GM23338 (cell line): ENCODE measurements at regions not wholly inside any gene's neighbourhood (a gene's known extent, or its start where the extent isn't known, plus 50 kb on each side); places are given as distances from the start of the nearest gene placed in this dataset.
"Not testable (repeated sequence)": the region's sequence is repeated elsewhere in the genome, so short reads cannot be mapped to it uniquely, and the experiment has no call there.

Source experiments
- ATAC-seq: fragments of 200-7000 bp; cut with Tn5 transposase; 3 replicates; pipeline ENCODE4 v1.9.1; 2020
- DNase-seq: peaks from one replicate; pipeline ENCODE4 v3.0.0-alpha.2; 2015; ENCODE audit warnings: low spot score
- H2AFZ ChIP-seq: fragments of 200-600 bp; sonication (generic); 2 replicates; pipeline ENCODE4 v1.8.0; 2016; ENCODE audit warnings: antibody characterized with exemption, mild to moderate bottlenecking, moderate library complexity
- H3F3A ChIP-seq: fragments of 200-600 bp; sonication (generic); replicated peaks from 2 replicates; pipeline ENCODE4 v1.8.0; 2017; ENCODE audit warnings: antibody characterized with exemption, mixed run types, low read depth
- H3K27ac ChIP-seq: fragments of 200-600 bp; sonication (generic); 2 replicates; pipeline ENCODE4 v1.6.1; 2016; ENCODE audit warnings: low read depth
- H3K27me3 ChIP-seq: fragments of 200-600 bp; sonication (generic); 2 replicates; pipeline ENCODE4 v1.8.0; 2016; ENCODE audit warnings: mild to moderate bottlenecking, mixed run types, moderate library complexity; ENCODE audit not compliant: insufficient read depth
- H3K36me3 ChIP-seq: fragments of 200-600 bp; sonication (generic); 2 replicates; pipeline ENCODE4 v1.8.0; 2016; ENCODE audit warnings: mild to moderate bottlenecking; ENCODE audit not compliant: insufficient read depth
- H3K4me1 ChIP-seq: fragments of 200-600 bp; sonication (generic); 2 replicates; pipeline ENCODE4 v1.8.0; 2016; ENCODE audit warnings: mild to moderate bottlenecking, moderate library complexity; ENCODE audit not compliant: insufficient read depth
- H3K4me2 ChIP-seq: fragments of 200-600 bp; sonication (generic); 2 replicates; pipeline ENCODE4 v1.7.1; 2017; ENCODE audit warnings: mixed run types
- H3K4me3 ChIP-seq: fragments of 200-600 bp; sonication (generic); 2 replicates; pipeline ENCODE4 v1.6.1; 2016; ENCODE audit warnings: mixed run types
- H3K79me2 ChIP-seq: fragments of 200-600 bp; sonication (generic); replicated peaks from 2 replicates; pipeline ENCODE4 v1.8.0; 2017; ENCODE audit warnings: mild to moderate bottlenecking; ENCODE audit not compliant: insufficient read depth
- H3K9me2 ChIP-seq: fragments of 200-600 bp; sonication (generic); 2 replicates; pipeline ENCODE4 v1.8.0; 2017; ENCODE audit not compliant: insufficient read depth
- H4K20me1 ChIP-seq: fragments of 200-600 bp; sonication (generic); replicated peaks from 2 replicates; pipeline ENCODE4 v1.8.0; 2017; ENCODE audit warnings: mild to moderate bottlenecking; ENCODE audit not compliant: insufficient read depth
- H3K27ac Mint-ChIP-seq: 2 replicates; pipeline ENCODE4 v1.8.0; 2020; ENCODE audit warnings: inconsistent platforms, mild to moderate bottlenecking, moderate library complexity, mixed read lengths
- H3K27me3 Mint-ChIP-seq: 3 replicates; pipeline ENCODE4 v1.8.0; 2022; ENCODE audit warnings: low read depth, mild to moderate bottlenecking, moderate library complexity, mixed read lengths, inconsistent platforms; ENCODE audit not compliant: insufficient read depth, poor library complexity
- H3K36me3 Mint-ChIP-seq: 3 replicates; pipeline ENCODE4 v1.8.0; 2021; ENCODE audit warnings: low read depth, mild to moderate bottlenecking, inconsistent platforms, moderate library complexity, mixed read lengths
- H3K4me1 Mint-ChIP-seq: 3 replicates; pipeline ENCODE4 v1.8.0; 2020; ENCODE audit warnings: mild to moderate bottlenecking, inconsistent platforms, mixed read lengths
- H3K4me3 Mint-ChIP-seq: 3 replicates; pipeline ENCODE4 v1.8.0; 2021; ENCODE audit warnings: moderate library complexity, mild to moderate bottlenecking, inconsistent platforms, mixed read lengths
- H3K9me3 Mint-ChIP-seq: 3 replicates; pipeline ENCODE4 v1.8.0; 2020; ENCODE audit warnings: moderate library complexity, mild to moderate bottlenecking, inconsistent platforms, mixed read lengths
- ETS1 ChIP-seq: IDR thresholded peaks from 2 replicates; pipeline ENCODE4 v1.6.1; 2016; ENCODE audit warnings: antibody characterized with exemption
- EZH2 ChIP-seq: fragments of 200-600 bp; sonication (generic); IDR thresholded peaks from one replicate; pipeline ENCODE4 v1.8.0; 2017; ENCODE audit warnings: antibody characterized with exemption, mild to moderate bottlenecking, low read depth; ENCODE audit not compliant: unreplicated experiment
- EZH2phosphoT487 ChIP-seq: fragments of 200-600 bp; sonication (generic); IDR thresholded peaks from one replicate; pipeline ENCODE4 v1.8.1; 2018; ENCODE audit warnings: antibody characterized with exemption; ENCODE audit not compliant: unreplicated experiment
- JUNB ChIP-seq: IDR thresholded peaks from one replicate; pipeline ENCODE4 v1.6.1; 2016; ENCODE audit warnings: antibody characterized with exemption; ENCODE audit not compliant: unreplicated experiment
- POLR2AphosphoS5 ChIP-seq: IDR thresholded peaks from 2 replicates; pipeline ENCODE4 v1.6.1; 2016; ENCODE audit warnings: antibody characterized with exemption, low read depth
- REST ChIP-seq: IDR thresholded peaks from one replicate; pipeline ENCODE4 v1.6.1; 2018; ENCODE audit warnings: antibody characterized with exemption; ENCODE audit not compliant: unreplicated experiment
- ZNF114 ChIP-seq: fragments of 250-450 bp; sonication (Bioruptor Pico); IDR thresholded peaks from 2 replicates; pipeline ENCODE4 v1.5.0; 2020; ENCODE audit warnings: mild to moderate bottlenecking, moderate library complexity
- ZNF331 ChIP-seq: fragments of 250-450 bp; sonication (Bioruptor Pico); IDR thresholded peaks from 2 replicates; pipeline ENCODE4 v1.5.0; 2020; ENCODE audit warnings: low read depth, mild to moderate bottlenecking, moderate library complexity
- ZNF462 ChIP-seq: fragments of 250-450 bp; sonication (Bioruptor Pico); IDR thresholded peaks from 2 replicates; pipeline ENCODE4 v1.5.0; 2020; ENCODE audit warnings: mild to moderate bottlenecking, moderate library complexity

GRCh38 chr4:188437535-188437934 is 298.3 kb downstream of the TRIML1 start (continued):
- TF ChIP-seq ZNF462 (CRISPR knock-in tag): no peak
- TF ChIP-seq JUNB: no peak

- not testable (repeated sequence) for DNase-seq, H3K36me3 Mint-ChIP-seq, H3K9me3 Mint-ChIP-seq, H3K4me3 ChIP-seq, H3K79me2 ChIP-seq, H3K27me3 ChIP-seq, H4K20me1 ChIP-seq, H3K36me3 ChIP-seq, ATAC-seq, H3K27me3 Mint-ChIP-seq, H3K4me2 ChIP-seq, H3K27ac Mint-ChIP-seq, H2AFZ ChIP-seq, H3K9me2 ChIP-seq, H3K4me3 Mint-ChIP-seq, H3F3A ChIP-seq, H3K27ac ChIP-seq
- peaks cover 21% of the 10 kb centered on the region for H3K4me1 Mint-ChIP-seq
- peaks cover 22% of the 10 kb centered on the region for H3K4me1 ChIP-seq
Observed at GRCh38 chr4:188438391-188438824, 299.2 kb downstream of the TRIML1 start.

GRCh38 chr4:188439641-188440311 is 300.5 kb downstream of the TRIML1 start:
- Mint-ChIP-seq H3K36me3 (no peaks in the 10 kb centered on the region), H3K4me1 (peaks cover 24% of the 10 kb centered on the region), H3K4me3 (no peak overlapping the region), H3K27me3 (peaks cover 10% of the 10 kb centered on the region), H3K9me3 (no peaks in the 10 kb centered on the region), H3K27ac (no peak overlapping the region)
- peaks cover 22% of the 10 kb centered on the region for H3K4me1 ChIP-seq
- no peak overlapping the region for H3K4me3 ChIP-seq
- H2AFZ ChIP-seq: peak overlapping the region; percentile 74; the same call in 1 of the 2 replicates
- DNase-seq (no peak), ATAC-seq (peak; percentile 28; the same call in 1 of the 3 replicates)
- no peaks in the 10 kb centered on the region for H3K27me3 ChIP-seq
- H3K9me2 ChIP-seq: no peaks in the 10 kb centered on the region
- H3K79me2 ChIP-seq: no peaks in the 10 kb centered on the region
- H3K36me3 ChIP-seq: no peaks in the 10 kb centered on the region
- no peaks in the 10 kb centered on the region for H4K20me1 ChIP-seq
- no peak overlapping the region for H3K27ac ChIP-seq
- H3F3A ChIP-seq: no peaks in the 10 kb centered on the region; the same call in 1 of the 2 replicates
- H3K4me2 ChIP-seq: no peak overlapping the region
- TF ChIP-seq EZH2phosphoT487 (no peak), ETS1 (no peak), EZH2 (no peak), ZNF331 (CRISPR knock-in tag) (no peak), REST (no peak), JUNB (no peak), POLR2AphosphoS5 (no peak), ZNF114 (CRISPR knock-in tag) (no peak)
